Chondrocyte (in vitro differentiated cells): ENCODE measurements at regions not wholly inside any gene's neighbourhood (a gene's known extent, or its start where the extent isn't known, plus 50 kb on each side); places are given as distances from the start of the nearest gene placed in this dataset.

Experiments
- DNase-seq: peaks from one replicate; pipeline ENCODE4 v3.0.0; 2021; ENCODE audit warnings: mixed read lengths, low spot score
- H3K27ac Mint-ChIP-seq: one replicate; pipeline ENCODE4 v1.8.0; 2021; ENCODE audit warnings: mild to moderate bottlenecking, moderate library complexity, mixed read lengths; ENCODE audit not compliant: unreplicated experiment
- H3K27me3 Mint-ChIP-seq: 2 replicates; pipeline ENCODE4 v1.8.0; 2021; ENCODE audit warnings: low read depth, mixed read lengths
- H3K36me3 Mint-ChIP-seq: 2 replicates; pipeline ENCODE4 v1.8.0; 2021; ENCODE audit warnings: low read depth, mixed read lengths
- H3K4me1 Mint-ChIP-seq: 2 replicates; pipeline ENCODE4 v1.8.0; 2021; ENCODE audit warnings: low read depth, mild to moderate bottlenecking, mixed read lengths
- H3K4me3 Mint-ChIP-seq: one replicate; pipeline ENCODE4 v1.8.0; 2021; ENCODE audit warnings: mild to moderate bottlenecking, moderate library complexity, mixed read lengths; ENCODE audit not compliant: unreplicated experiment
- H3K9me3 Mint-ChIP-seq: 2 replicates; pipeline ENCODE4 v1.8.0; 2021; ENCODE audit warnings: low read depth, mixed read lengths
- CTCF ChIP-seq: fragments of 200-600 bp; sonication (generic); IDR thresholded peaks from 2 replicates; pipeline ENCODE4 v1.5.0; 2021; ENCODE audit warnings: antibody characterized with exemption, mild to moderate bottlenecking, moderate library complexity

GRCh38 chr5:23368393-23368792, 139.0 kb upstream of the PRDM9 start:
- H3K36me3 Mint-ChIP-seq = no peaks in the 10 kb centered on the region
- H3K27me3 Mint-ChIP-seq = no peaks in the 10 kb centered on the region
- no peak overlapping the region for H3K4me3 Mint-ChIP-seq
- DNase-seq = no peak
- TF ChIP-seq CTCF = no peak
- H3K27ac Mint-ChIP-seq = no peak overlapping the region
- H3K4me1 Mint-ChIP-seq = no peaks in the 10 kb centered on the region
- no peaks in the 10 kb centered on the region for H3K9me3 Mint-ChIP-seq

DNA sequence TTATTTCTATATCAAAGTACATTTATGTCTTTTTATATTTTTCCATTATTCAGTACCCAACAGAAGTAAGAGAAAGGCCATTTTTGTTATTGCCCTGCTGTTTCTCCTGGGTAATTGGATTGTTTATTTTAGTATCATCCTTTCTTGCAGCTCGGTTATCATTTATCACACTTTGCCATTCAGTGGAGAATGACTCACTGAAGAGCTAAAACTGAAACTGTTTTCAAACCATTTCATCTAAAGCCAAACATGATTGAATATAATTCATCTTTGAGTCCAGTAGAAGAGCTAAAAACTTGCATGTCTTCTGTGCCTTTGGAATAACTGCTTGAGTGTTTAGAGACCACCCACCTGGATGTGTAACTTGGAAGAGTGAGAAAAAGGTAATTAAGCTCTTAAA, 139.5 kb upstream of the PRDM9 start:
- Mint-ChIP-seq H3K27ac (no peak overlapping the region), H3K4me1 (no peaks in the 10 kb centered on the region), H3K36me3 (no peaks in the 10 kb centered on the region)

DNA sequence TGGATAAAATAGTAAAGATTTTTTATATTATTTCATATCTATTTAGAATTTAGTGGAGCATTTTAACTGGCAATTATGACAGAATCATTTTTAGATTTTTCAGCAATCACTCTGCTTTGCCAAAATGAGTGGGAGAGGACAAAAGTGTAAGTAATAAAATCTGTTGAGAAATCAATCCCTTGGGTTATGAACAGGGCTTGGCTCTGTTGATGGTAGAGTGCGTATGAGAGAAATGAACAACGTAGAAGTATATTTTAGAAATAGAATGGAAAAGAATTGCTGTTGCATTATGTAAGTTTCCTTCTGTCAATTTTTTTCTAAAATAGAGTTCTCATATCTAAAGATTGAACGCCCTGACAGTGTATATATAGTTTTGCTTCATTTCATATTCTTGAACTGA, 154.1 kb upstream of the PRDM9 start:
- no peak overlapping the region for H3K27ac Mint-ChIP-seq
- no peak for DNase-seq
- no peaks in the 10 kb centered on the region for H3K9me3 Mint-ChIP-seq
- no peak for TF ChIP-seq CTCF
- H3K4me3 Mint-ChIP-seq = no peak overlapping the region
- H3K4me1 Mint-ChIP-seq = no peaks in the 10 kb centered on the region
- H3K36me3 Mint-ChIP-seq = no peaks in the 10 kb centered on the region
- no peaks in the 10 kb centered on the region for H3K27me3 Mint-ChIP-seq

More for the DNA sequence above, 139.5 kb upstream of the PRDM9 start:
- DNase-seq = no peak
- Mint-ChIP-seq H3K27me3 (no peaks in the 10 kb centered on the region), H3K4me3 (no peak overlapping the region), H3K9me3 (peaks cover under 1% of the 10 kb centered on the region)
- TF ChIP-seq CTCF = no peak

GRCh38 chr5:23352446-23352845, 155.0 kb upstream of the PRDM9 start:
- Mint-ChIP-seq H3K36me3 (no peaks in the 10 kb centered on the region), H3K27me3 (no peaks in the 10 kb centered on the region)
- peak; percentile 42 for TF ChIP-seq CTCF

GRCh38 chr5:23343121-23343520, 164.3 kb upstream of the PRDM9 start:
- Mint-ChIP-seq H3K27ac (no peak overlapping the region), H3K4me1 (no peaks in the 10 kb centered on the region), H3K9me3 (peaks cover 7% of the 10 kb centered on the region), H3K36me3 (no peaks in the 10 kb centered on the region), H3K4me3 (no peak overlapping the region), H3K27me3 (peaks cover 3% of the 10 kb centered on the region)
- DNase-seq = no peak
- no peak for TF ChIP-seq CTCF

More at GRCh38 chr5:23352446-23352845, 155.0 kb upstream of the PRDM9 start:
- no peaks in the 10 kb centered on the region for H3K4me1 Mint-ChIP-seq
- no peak overlapping the region for H3K27ac Mint-ChIP-seq
- H3K9me3 Mint-ChIP-seq = no peaks in the 10 kb centered on the region
- no peak overlapping the region for H3K4me3 Mint-ChIP-seq
- no peak for DNase-seq
